Peyer's patch (tissue), 4 donors: ENCODE measurements at regions not wholly inside any gene's neighbourhood (a gene's known extent, or its start where the extent isn't known, plus 50 kb on each side); places are given as distances from the start of the nearest gene placed in this dataset.

ENCODE experiments used
- DNase-seq, 3 donors: peaks; one replicate each; pipeline ENCODE4 v3.0.0-alpha.2; 2017 to 2019
- H3K27ac ChIP-seq, 4 donors: fragments of 200-600 bp; sonication (generic); one replicate each; pipeline ENCODE4 v1.5.1; 2016 to 2019
- H3K27me3 ChIP-seq, 2 donors: fragments of 200-600 bp; sonication (generic); one replicate each; pipeline ENCODE4 v1.5.1; 2019
- H3K36me3 ChIP-seq, 3 donors: fragments of 200-600 bp; sonication (generic); one replicate each; pipeline ENCODE4 v1.5.1; 2016 to 2019
- H3K4me1 ChIP-seq, 4 donors: fragments of 200-600 bp; sonication (generic); one replicate each; pipeline ENCODE4 v1.5.1; 2016 to 2019
- H3K4me3 ChIP-seq, 4 donors: fragments of 200-600 bp; sonication (generic); 1 replicate in 3 of 4; 2 replicates in 1 of 4; pipeline ENCODE4 v1.5.1; 2016 to 2019; ENCODE audit warnings: mild to moderate bottlenecking in 1 of 4
- H3K9me3 ChIP-seq, 4 donors: fragments of 200-600 bp; sonication (generic); one replicate each; pipeline ENCODE4 v1.5.1; 2016 to 2019; ENCODE audit warnings: mild to moderate bottlenecking in 1 of 4
- CTCF ChIP-seq, 6 experiments: fragments of 450-650 bp in 4 of 6; fragments of 200-600 bp in 2 of 6; sonication (generic) in 1 of 6; IDR thresholded peaks; one replicate each; pipeline ENCODE4 v1.5.1; 2017 to 2019; ENCODE audit warnings: antibody characterized with exemption in 6 of 6, mild to moderate bottlenecking in 3 of 6, moderate library complexity in 1 of 6
- POLR2A ChIP-seq, 2 donors: fragments of 450-650 bp; IDR thresholded peaks; one replicate each; pipeline ENCODE4 v1.5.1; 2017; ENCODE audit warnings: antibody characterized with exemption in 2 of 2, mild to moderate bottlenecking in 2 of 2, moderate library complexity in 2 of 2

GRCh38 chr19:29019403-29019802, 193.5 kb downstream of the UQCRFS1 start:
- Histone ChIP-seq H3K4me3 (no peak overlapping the region), H3K27me3 (no peaks in the 10 kb centered on the region), H3K4me1 (no peaks in the 10 kb centered on the region), H3K27ac (no peak overlapping the region), H3K9me3 (no peaks in the 10 kb centered on the region), H3K36me3 (no peaks in the 10 kb centered on the region)
- no peak for DNase-seq
- TF ChIP-seq CTCF (IDR thresholded peaks at IDR 0.05) (no peak), POLR2A (IDR thresholded peaks at IDR 0.05) (no peak)

- no peaks in the 10 kb centered on the region for H3K27me3 ChIP-seq
- H3K9me3 ChIP-seq, result no peaks in the 10 kb centered on the region
- no peak overlapping the region for H3K27ac ChIP-seq
- no peaks in the 10 kb centered on the region for H3K36me3 ChIP-seq
- no peak overlapping the region for H3K4me3 ChIP-seq
- TF ChIP-seq POLR2A (IDR thresholded peaks at IDR 0.05) (no peak), CTCF (IDR thresholded peaks at IDR 0.05) (no peak)
- DNase-seq, result no peak
- no peaks in the 10 kb centered on the region for H3K4me1 ChIP-seq
Measured at GRCh38 chr19:29018542-29018941, 194.4 kb downstream of the UQCRFS1 start.

GRCh38 chr19:29017788-29018187, 195.2 kb downstream of the UQCRFS1 start:
- no peak for TF ChIP-seq CTCF (IDR thresholded peaks at IDR 0.05)
- no peak for TF ChIP-seq POLR2A (IDR thresholded peaks at IDR 0.05)
- DNase-seq, result no peak
- Histone ChIP-seq H3K27me3 (no peaks in the 10 kb centered on the region), H3K4me3 (no peak overlapping the region), H3K27ac (no peak overlapping the region), H3K4me1 (no peaks in the 10 kb centered on the region), H3K9me3 (no peaks in the 10 kb centered on the region), H3K36me3 (no peaks in the 10 kb centered on the region)

- Histone ChIP-seq H3K4me3 (no peak overlapping the region), H3K4me1 (no peaks in the 10 kb centered on the region), H3K27ac (no peak overlapping the region), H3K27me3 (no peaks in the 10 kb centered on the region), H3K9me3 (no peaks in the 10 kb centered on the region), H3K36me3 (no peaks in the 10 kb centered on the region)
- TF ChIP-seq CTCF (IDR thresholded peaks at IDR 0.05) (no peak), POLR2A (IDR thresholded peaks at IDR 0.05) (no peak)
- DNase-seq, result no peak
Measured at GRCh38 chr19:29016926-29017760, 195.8 kb downstream of the UQCRFS1 start.

- no peak for TF ChIP-seq CTCF (IDR thresholded peaks at IDR 0.05)
- TF ChIP-seq POLR2A (IDR thresholded peaks at IDR 0.05), result no peak
- Histone ChIP-seq H3K27ac (no peak overlapping the region), H3K4me1 (no peaks in the 10 kb centered on the region), H3K4me3 (no peak overlapping the region), H3K9me3 (no peaks in the 10 kb centered on the region), H3K27me3 (no peaks in the 10 kb centered on the region), H3K36me3 (no peaks in the 10 kb centered on the region)
- no peak for DNase-seq
Measured at GRCh38 chr19:29016353-29016752, 196.6 kb downstream of the UQCRFS1 start.
